H1 (cell line): ENCODE measurements at regions not wholly inside any gene's neighbourhood (a gene's known extent, or its start where the extent isn't known, plus 50 kb on each side); places are given as distances from the start of the nearest gene placed in this dataset.

Experiments
- CTCF ChIA-PET: fragments of 300-600 bp; sonication (Branson Sonifier 250); formaldehyde crosslinking; loops from one replicate; lab custom pipeline; 2021; ENCODE audit not compliant: partially characterized antibody; lab: Charles Lee
- POLR2A ChIA-PET: fragments of 300-600 bp; sonication (Branson Sonifier 250); formaldehyde crosslinking; loops from one replicate; lab custom pipeline; 2021; ENCODE audit warnings: inconsistent platforms; ENCODE audit not compliant: partially characterized antibody; lab: Charles Lee
- DNase-seq, 2 experiments: peaks; one replicate each; pipeline versions ENCODE4 v3.0.0 to v3.0.0-alpha.2; 2010 to 2022; ENCODE audit warnings: low spot score in 2 of 2, low read depth in 1 of 2, mixed read lengths in 1 of 2
- FAIRE-seq: peaks from 2 replicates; lab custom pipeline; 2011; peaks lifted over from hg19 to GRCh38; lab: Jason Lieb, UNC
- H2AFZ ChIP-seq: 2 replicates; pipeline ENCODE4 v1.8.1; 2012; ENCODE audit warnings: low read length, inconsistent platforms
- H2AK5ac ChIP-seq: 2 replicates; pipeline ENCODE4 v1.6.1; 2013; ENCODE audit warnings: low read depth, low read length
- H2BK120ac ChIP-seq: replicated peaks from 2 replicates; pipeline ENCODE3; 2013; ENCODE audit warnings: low read depth, low read length, inconsistent platforms
- H2BK12ac ChIP-seq: 2 replicates; pipeline ENCODE4 v1.6.1; 2013; ENCODE audit warnings: low read depth, low read length
- H2BK15ac ChIP-seq: 2 replicates; pipeline ENCODE4 v1.6.1; 2013; ENCODE audit warnings: low read length
- H2BK20ac ChIP-seq: 2 replicates; pipeline ENCODE4 v1.6.1; 2013; ENCODE audit warnings: low read length
- H2BK5ac ChIP-seq: 2 replicates; pipeline ENCODE4 v1.6.1; 2013; ENCODE audit warnings: low read depth, low read length
- H3K14ac ChIP-seq: 2 replicates; pipeline ENCODE4 v1.6.1; 2013; ENCODE audit warnings: inconsistent platforms; ENCODE audit not compliant: insufficient read length
- H3K18ac ChIP-seq: 2 replicates; pipeline ENCODE4 v1.6.1; 2013; ENCODE audit warnings: low read length; ENCODE audit errors: extremely low read depth
- H3K23ac ChIP-seq: 2 replicates; pipeline ENCODE4 v1.6.1; 2013; ENCODE audit warnings: inconsistent platforms; ENCODE audit not compliant: insufficient read length
- H3K23me2 ChIP-seq: 2 replicates; pipeline ENCODE4 v1.6.1; 2013; ENCODE audit warnings: low read depth, low read length
- H3K27ac ChIP-seq: 2 replicates; pipeline ENCODE4 v1.6.1; 2011; ENCODE audit warnings: low read depth, low read length, inconsistent platforms
- H3K27me3 ChIP-seq, 4 experiments: replicated peaks in 1 of 4; 1 replicate in 1 of 4; 2 replicates in 3 of 4; pipeline versions ENCODE4 v1.6.1 to v1.8.1; 2011 to 2013; ENCODE audit warnings: low read length in 3 of 4, mild to moderate bottlenecking in 3 of 4, inconsistent platforms in 2 of 4, mixed read lengths in 2 of 4, moderate library complexity in 1 of 4; ENCODE audit not compliant: control insufficient read depth in 3 of 4, insufficient read depth in 3 of 4; ENCODE audit errors: extremely low read depth in 1 of 4
- H3K36me3 ChIP-seq, 4 experiments: 2 replicates each; pipeline versions ENCODE4 v1.6.1 to v1.8.1; 2011 to 2013; ENCODE audit warnings: mild to moderate bottlenecking in 4 of 4, low read length in 3 of 4, moderate library complexity in 2 of 4, control low read depth in 1 of 4, inconsistent platforms in 1 of 4; ENCODE audit not compliant: insufficient read depth in 4 of 4, control insufficient read depth in 2 of 4
- H3K4ac ChIP-seq: replicated peaks from 2 replicates; pipeline ENCODE3; 2013; ENCODE audit warnings: low read length, low read depth, mixed read lengths, inconsistent platforms; ENCODE audit not compliant: insufficient read length
- H3K4me1 ChIP-seq, 4 experiments: replicated peaks in 1 of 4; 1 replicate in 1 of 4; 2 replicates in 3 of 4; pipeline versions ENCODE4 v1.6.1 to v1.8.1; 2011 to 2013; ENCODE audit warnings: low read length in 3 of 4, inconsistent platforms in 2 of 4, mixed read lengths in 1 of 4; ENCODE audit not compliant: insufficient read depth in 4 of 4, control insufficient read depth in 3 of 4
- H3K4me2 ChIP-seq, 2 experiments: 2 replicates each; pipeline versions ENCODE4 v1.6.1 to v1.8.1; 2011 to 2013; ENCODE audit warnings: low read depth in 2 of 2, low read length in 2 of 2, control low read depth in 1 of 2, inconsistent platforms in 1 of 2, mild to moderate bottlenecking in 1 of 2; ENCODE audit not compliant: insufficient read depth in 1 of 2
- H3K4me3 ChIP-seq, 4 experiments: fragments of 200-600, 300-600 bp in 1 of 4; sonication (generic), shearing (Covaris generic), sonication (Bioruptor Twin) in 1 of 4; 2 replicates each; pipeline versions ENCODE4 v1.5.1 to v1.8.1; 2011 to 2016; ENCODE audit warnings: low read length in 4 of 4, low read depth in 3 of 4, control low read depth in 2 of 4, inconsistent platforms in 2 of 4, mild to moderate bottlenecking in 2 of 4, mixed read lengths in 1 of 4, moderate library complexity in 1 of 4; ENCODE audit not compliant: insufficient read depth in 2 of 4; ENCODE audit errors: extremely low read depth in 1 of 4
- H3K56ac ChIP-seq: replicated peaks from 2 replicates; pipeline ENCODE3; 2013; ENCODE audit warnings: low read depth, mild to moderate bottlenecking, mixed read lengths, low read length, inconsistent platforms; ENCODE audit not compliant: insufficient read length
- H3K79me1 ChIP-seq: 2 replicates; pipeline ENCODE4 v1.6.1; 2013; ENCODE audit warnings: low read depth, low read length, control low read depth
- H3K79me2 ChIP-seq, 2 experiments: 2 replicates each; pipeline versions ENCODE4 v1.6.1 to v1.8.1; 2012 to 2013; ENCODE audit warnings: low read length in 2 of 2, mild to moderate bottlenecking in 2 of 2, inconsistent platforms in 1 of 2; ENCODE audit not compliant: insufficient read depth in 2 of 2, control insufficient read depth in 1 of 2
- H3K9ac ChIP-seq, 4 experiments: replicated peaks in 1 of 4; 1 replicate in 1 of 4; 2 replicates in 3 of 4; pipeline versions ENCODE4 v1.6.1 to v1.8.1; 2011 to 2013; ENCODE audit warnings: low read depth in 3 of 4, low read length in 3 of 4, control low read depth in 2 of 4, mild to moderate bottlenecking in 2 of 4, moderate library complexity in 2 of 4, inconsistent platforms in 1 of 4; ENCODE audit errors: extremely low read depth in 1 of 4
- H3K9me3 ChIP-seq, 2 experiments: 2 replicates each; pipeline versions ENCODE4 v1.6.1 to v1.8.1; 2012 to 2013; ENCODE audit warnings: mild to moderate bottlenecking in 2 of 2, moderate library complexity in 2 of 2, control low read depth in 1 of 2, inconsistent platforms in 1 of 2, low read depth in 1 of 2, low read length in 1 of 2, mixed read lengths in 1 of 2; ENCODE audit not compliant: insufficient read depth in 2 of 2
- H4K20me1 ChIP-seq, 2 experiments: replicated peaks in 1 of 2; 2 replicates each; pipeline versions ENCODE3 to v1.8.1; 2011 to 2013; ENCODE audit warnings: inconsistent platforms in 2 of 2, low read length in 2 of 2, mild to moderate bottlenecking in 1 of 2; ENCODE audit not compliant: insufficient read depth in 2 of 2, control insufficient read depth in 1 of 2
- H4K5ac ChIP-seq: 2 replicates; pipeline ENCODE4 v1.6.1; 2013; ENCODE audit warnings: low read length, low read depth, mixed read lengths, inconsistent platforms; ENCODE audit not compliant: insufficient read length
- H4K8ac ChIP-seq: 2 replicates; pipeline ENCODE4 v1.8.0; 2013; ENCODE audit warnings: mild to moderate bottlenecking, moderate library complexity, low read length, inconsistent platforms; ENCODE audit not compliant: insufficient read depth; ENCODE audit errors: extremely low read depth
- H4K91ac ChIP-seq: replicated peaks from 2 replicates; pipeline ENCODE3; 2013; ENCODE audit warnings: low read length, mixed read lengths, inconsistent platforms; ENCODE audit not compliant: insufficient read length
- CHD1 ChIP-seq: IDR thresholded peaks from 2 replicates; pipeline ENCODE4 v1.6.1; 2012; ENCODE audit warnings: low read depth, low read length, improper control_type of control experiment
- EP300 ChIP-seq, 2 experiments: IDR thresholded peaks; 1 replicate in 1 of 2; 2 replicates in 1 of 2; pipeline ENCODE4 v1.6.1; 2011 to 2012; ENCODE audit warnings: low read depth in 2 of 2, low read length in 2 of 2, mild to moderate bottlenecking in 2 of 2, borderline replicate concordance in 1 of 2, inconsistent platforms in 1 of 2, moderate library complexity in 1 of 2
- NRF1 ChIP-seq: IDR thresholded peaks from 2 replicates; pipeline ENCODE4 v1.6.1; 2011; ENCODE audit warnings: mild to moderate bottlenecking, low read depth, low read length, improper control_type of control experiment
- WGBS, 2 experiments: shearing (Covaris generic) in 1 of 2; methylation state at CpG; one replicate each; pipeline versions ENCODE4 v1.1.6 to v1.1.7; 2013 to 2015; ENCODE audit warnings: low lambda C conversion rate in 2 of 2, mixed read lengths in 2 of 2, inconsistent platforms in 1 of 2, low coverage in 1 of 2, missing lambda C conversion rate in 1 of 2; ENCODE audit not compliant: insufficient replicate concordance in 2 of 2, insufficient coverage in 1 of 2, insufficient read length in 1 of 2; ENCODE audit errors: extremely low coverage in 1 of 2, missing lambda C conversion rate in 1 of 2; 5-methylcytosine and 5-hydroxymethylcytosine counted together

DNA sequence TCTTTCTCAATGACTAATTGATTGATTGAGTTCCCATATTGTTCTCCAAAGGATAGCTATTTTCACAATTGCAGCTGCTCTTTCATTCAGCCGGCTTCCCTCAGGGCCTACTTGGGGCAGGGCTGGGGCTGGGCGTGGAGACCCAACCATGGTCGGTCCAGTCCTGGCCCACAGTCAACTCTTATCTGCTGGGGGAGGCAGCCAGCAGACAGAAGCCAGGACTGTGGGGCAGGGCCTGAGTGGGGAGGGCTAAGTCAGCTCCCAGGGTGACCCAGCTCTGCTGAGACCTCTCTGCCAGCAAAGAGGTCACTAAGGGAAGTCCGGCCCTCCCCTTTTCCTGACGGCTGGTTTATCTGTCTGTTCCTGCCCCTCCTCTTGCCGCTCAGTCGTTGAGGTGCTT is 735.2 kb downstream of the TBC1D22A start:
- Histone ChIP-seq H2BK20ac (no peak overlapping the region), H3K14ac (no peak overlapping the region), H2AK5ac (no peak overlapping the region), H3K23ac (no peak overlapping the region), H3K9ac (no peak overlapping the region), H4K91ac (no peak overlapping the region), H2BK15ac (no peak overlapping the region), H3K56ac (no peak overlapping the region), H4K20me1 (no peaks in the 10 kb centered on the region), H2BK5ac (no peak overlapping the region), H3K18ac (no peak overlapping the region), H3K4me1 (no peaks in the 10 kb centered on the region), H4K8ac (no peak overlapping the region), H3K23me2 (no peaks in the 10 kb centered on the region), H3K36me3 (no peaks in the 10 kb centered on the region), H2AFZ (no peak overlapping the region), H3K9me3 (peaks cover 80 to 86% of the 10 kb centered on the region in 2 experiments), H2BK120ac (no peak overlapping the region), H3K4me2 (no peak overlapping the region), H4K5ac (no peak overlapping the region), H3K27me3 (no peaks in the 10 kb centered on the region), H3K4ac (no peak overlapping the region), H3K79me1 (no peaks in the 10 kb centered on the region), H3K27ac (no peak overlapping the region), H2BK12ac (no peak overlapping the region), H3K4me3 (no peak overlapping the region), H3K79me2 (no peaks in the 10 kb centered on the region)
- no peak for FAIRE-seq
- POLR2A ChIA-PET: no interaction called here
- CTCF ChIA-PET: no interaction called here
- DNase-seq: no peak
- 72% methylated on average over 6 of the region's 7 CpGs; no CpG with 5 or more reads in 1 of the 2 experiments for WGBS, 2 experiments
- TF ChIP-seq CHD1: no peak
- TF ChIP-seq EP300 (IDR thresholded peaks at IDR 0.05; ENCODE audit: borderline replicate concordance in 1 of 2, low read depth in 2 of 2, low read length in 2 of 2): no peak
- TF ChIP-seq NRF1: no peak
